ENCODE measurements at regions not wholly inside any gene's neighbourhood (a gene's known extent, or its start where the extent isn't known, plus 50 kb on each side); places are given as distances from the start of the nearest gene placed in this dataset.
"Not testable (repeated sequence)": the region's sequence is repeated elsewhere in the genome, so short reads cannot be mapped to it uniquely, and the experiment has no call there.

DNA sequence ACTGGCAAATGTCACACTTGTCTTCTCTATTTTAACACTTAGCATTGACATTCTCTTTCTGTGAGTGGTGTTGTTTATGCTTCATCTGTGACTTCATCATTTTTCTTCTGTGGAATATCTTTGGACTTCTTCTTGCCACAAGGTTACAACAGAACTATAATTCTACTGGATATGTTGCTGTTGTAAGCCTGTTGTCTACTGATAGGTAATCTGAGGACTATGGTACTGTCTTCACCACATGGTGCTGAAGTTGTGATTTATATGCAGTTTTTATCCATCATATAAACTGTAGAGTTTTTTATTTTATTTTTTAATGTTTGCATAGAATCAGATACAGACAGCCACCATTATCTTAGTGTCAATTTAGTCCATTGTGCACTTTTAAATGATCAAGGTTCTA, 622.2 kb upstream of the CNTN5 start:
- no peak for DNase-seq (ENCODE audit: low spot score)

DNA sequence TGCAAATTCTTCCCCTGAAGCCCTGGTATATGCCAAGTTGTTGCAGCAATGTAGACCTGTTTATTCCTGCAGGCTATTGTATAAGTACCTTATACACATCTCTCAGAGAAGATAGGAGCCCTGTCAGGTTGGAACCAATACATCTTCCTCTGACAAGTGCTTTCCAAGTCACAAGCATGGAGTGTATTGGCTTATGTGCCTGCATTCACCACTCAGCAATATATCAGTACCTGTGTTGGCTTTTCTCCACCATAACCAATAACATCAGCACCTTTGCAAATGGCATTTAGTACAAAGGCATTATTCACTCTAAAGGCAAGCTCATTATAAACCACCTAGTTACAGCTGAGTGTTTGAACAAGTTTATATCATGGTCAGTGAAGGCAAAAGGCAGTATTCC, 611.7 kb upstream of the CNTN5 start:
- no peak for DNase-seq (ENCODE audit: low spot score)

DNA sequence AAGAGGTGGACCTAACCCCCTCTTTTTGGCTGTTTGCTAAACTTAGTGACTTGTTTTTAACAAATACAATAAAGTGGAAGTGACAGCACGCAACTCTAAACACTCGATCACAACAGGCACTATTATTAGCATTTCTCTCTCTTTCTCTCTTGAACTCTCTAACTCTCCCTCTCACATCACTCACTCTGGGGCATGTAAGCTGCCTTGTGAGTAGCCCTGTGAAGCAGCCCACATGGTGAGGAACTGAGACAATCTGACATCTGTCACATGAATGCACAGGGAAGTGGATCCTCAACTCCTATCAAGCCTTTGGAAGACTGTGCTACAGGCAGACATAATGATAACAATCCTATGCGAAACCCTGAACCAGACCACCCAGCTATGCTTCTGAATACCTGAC, 609.0 kb upstream of the CNTN5 start:
- DNase-seq (ENCODE audit: low spot score) = no peak

DNA sequence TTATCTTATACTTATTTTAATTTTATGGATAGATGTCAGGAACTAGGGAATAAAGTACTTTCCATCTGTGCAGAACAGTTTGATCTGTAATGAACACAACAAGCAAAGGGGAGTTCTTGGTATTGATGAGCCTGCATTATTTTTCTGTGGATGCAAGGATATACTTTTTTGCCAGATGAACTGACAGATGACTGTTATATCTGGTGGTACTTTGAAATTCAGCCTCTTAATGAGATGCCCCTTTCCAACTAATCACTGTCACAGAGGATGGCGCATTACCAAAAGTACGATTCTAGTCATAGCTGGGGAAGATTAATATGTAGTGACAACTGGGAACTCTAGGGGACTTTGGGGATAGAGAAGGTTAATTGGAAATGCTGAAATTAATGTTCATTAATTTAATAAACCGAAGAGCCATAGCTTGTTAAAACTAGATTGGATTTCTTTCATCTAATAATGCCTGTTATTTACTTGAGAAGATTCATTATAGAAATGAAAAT, 603.4 kb upstream of the CNTN5 start:
- DNase-seq (ENCODE audit: low spot score) = no peak

DNA sequence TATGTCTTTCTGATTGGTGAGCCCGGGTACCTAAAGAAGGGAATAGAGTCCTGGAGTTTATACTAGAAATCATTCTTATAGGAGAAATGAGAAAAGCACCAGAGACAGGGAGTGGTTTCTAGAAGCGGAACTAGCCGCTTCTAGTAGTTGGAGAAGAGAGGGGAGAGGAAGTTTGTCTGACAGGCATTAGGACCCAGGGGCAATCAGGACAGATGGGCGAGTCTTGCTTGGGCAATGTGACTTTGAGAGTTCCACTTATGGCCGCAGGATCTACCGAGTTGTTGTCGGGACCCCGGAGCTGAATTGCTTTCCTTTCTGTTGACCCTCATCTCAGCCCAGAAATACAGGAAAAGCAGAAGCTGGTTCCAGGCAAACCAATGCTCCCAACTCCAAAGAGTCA, 596.8 kb upstream of the CNTN5 start:
- DNase-seq (ENCODE audit: low spot score) = no peak

DNA sequence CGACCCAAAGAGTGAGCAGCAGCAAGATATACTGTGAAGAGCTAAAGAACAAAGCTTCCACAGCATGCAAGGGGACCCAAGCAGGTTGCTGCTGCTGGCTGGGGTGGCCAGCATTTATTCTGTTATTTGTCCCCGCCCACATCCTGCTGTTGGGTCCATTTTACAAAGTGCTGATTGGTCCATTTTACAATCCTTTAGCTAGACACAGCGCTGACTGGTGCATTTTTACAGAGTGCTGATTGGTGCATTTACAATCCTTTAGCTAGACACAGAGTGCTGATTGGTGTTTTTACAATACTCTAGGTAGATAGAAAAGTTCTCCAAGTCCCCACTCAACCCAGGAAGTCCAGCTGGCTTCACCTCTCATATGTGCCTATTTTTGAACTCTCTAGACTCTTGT, 596.0 kb upstream of the CNTN5 start:
- DNase-seq (ENCODE audit: low spot score) = not testable (repeated sequence)

DNA sequence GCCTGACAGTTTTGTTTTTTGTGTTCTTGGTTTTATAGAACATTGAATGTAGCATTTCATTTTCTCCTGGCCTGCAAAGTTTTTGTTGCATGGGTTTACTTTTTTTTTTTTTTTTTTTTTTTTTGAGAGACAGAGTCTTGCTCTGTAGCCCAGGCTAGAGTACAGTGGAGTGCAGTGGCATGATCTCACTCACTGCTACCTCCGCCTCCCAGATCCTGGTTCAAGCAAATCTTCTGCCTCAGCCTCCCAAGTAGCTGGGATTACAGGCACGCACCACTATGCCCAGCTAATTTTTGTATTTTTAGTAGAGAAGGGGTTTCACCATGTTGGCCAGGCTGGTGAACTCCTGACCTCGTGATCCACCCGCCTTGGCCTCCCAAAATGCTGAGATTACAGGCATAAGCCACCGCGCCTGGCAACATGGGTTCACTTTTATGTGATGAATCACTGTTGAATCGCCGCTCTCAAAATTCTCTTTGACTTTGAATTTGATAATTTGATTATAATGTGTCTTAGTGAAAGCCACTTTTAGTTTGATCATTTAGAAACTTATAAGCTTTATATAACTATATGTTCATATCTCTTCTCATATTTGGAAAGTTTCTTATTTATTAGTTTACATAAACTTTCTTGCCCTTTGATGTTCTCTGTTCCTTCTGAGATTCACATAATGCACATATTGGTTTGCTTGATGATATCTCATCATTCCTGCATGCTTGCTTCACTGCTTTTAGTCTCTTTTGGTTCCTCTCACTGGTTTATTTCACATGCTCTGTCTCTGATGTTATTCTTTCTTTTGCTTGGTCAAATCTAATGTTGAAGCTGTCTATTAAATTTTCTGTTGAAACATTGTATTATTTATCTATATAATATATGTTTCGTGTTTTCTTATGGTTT, 589.0 kb upstream of the CNTN5 start:
- no peak for DNase-seq (ENCODE audit: low spot score)

DNA sequence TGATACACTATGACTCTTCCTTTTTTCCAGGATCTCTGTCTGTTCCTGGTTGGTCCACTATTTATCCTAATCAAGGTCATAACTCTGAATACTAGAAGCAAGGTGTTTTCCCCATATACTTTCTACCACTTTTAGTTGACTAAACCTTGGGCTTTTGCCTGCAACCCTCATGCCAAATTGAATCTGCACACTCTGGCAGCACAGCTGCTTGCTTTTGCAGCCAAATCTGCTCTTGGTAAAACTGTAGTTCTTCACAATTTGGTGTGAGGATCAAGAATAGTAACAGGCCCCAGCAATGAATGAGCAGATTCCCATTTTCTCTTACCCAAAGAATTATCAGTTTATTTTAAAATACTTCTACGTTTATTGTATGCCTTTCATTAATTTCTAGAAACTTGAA, 586.5 kb upstream of the CNTN5 start:
- DNase-seq (ENCODE audit: low spot score) = no peak

DNA sequence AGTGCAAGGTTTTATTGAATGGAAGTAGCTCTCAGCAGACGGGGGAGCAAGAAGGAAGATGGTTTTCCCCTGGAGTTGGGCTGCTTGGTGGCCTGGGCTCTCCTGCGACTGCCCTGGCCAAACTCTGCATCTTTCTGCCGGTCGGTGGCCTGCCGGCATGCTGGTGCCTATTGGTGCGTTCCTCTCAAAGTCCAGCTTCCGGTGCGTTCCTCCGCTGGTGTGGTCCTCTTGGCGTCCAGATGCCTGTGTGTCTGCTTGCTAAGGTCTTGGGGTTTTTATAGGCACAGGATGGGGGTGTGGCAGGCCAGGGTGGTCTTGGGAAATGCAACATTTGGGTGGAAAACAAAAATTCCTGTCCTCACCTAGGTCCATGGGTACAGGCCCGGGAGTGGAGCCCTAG, 567.4 kb upstream of the CNTN5 start:
- DNase-seq (ENCODE audit: low spot score) = no peak

DNA sequence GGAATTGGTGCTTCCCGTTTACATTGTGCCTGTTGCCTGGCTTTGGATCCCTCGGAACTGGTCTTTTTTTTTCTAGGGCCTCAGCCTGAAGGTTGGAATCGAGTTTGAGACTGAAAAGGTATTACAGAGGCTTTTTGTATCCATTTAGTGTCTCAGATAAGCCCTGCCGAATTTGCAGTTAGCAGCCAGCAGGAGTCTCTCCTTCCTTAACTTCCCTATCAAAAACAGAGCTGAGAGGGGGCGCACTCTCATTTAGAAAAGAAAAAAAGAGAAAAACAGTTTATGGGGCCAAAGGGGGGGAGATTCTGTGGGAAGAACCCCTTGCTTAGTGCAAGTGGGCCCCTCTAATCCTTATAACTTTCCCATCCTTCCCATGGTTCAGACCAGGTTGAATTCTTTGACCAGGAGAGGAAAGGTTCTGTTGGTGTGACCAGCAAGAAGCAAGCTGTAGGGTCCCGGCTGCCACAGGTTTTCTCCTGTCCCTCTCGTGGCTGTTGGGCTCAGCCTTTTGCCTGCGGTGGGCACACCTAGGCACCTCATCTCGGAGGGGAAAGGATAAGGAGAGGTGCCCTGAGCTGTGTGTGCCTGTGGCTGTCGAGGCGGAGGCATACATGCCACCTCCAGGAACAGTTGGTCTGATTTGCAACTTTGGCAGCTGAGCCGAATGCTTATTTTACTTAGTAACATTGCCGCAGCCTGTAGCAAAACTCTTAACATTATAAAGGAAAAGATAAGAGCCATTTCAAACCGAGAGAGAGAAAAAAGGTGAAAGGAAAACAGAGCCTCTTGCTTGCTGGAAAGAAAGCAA, 565.0 kb upstream of the CNTN5 start:
- no peak for DNase-seq (ENCODE audit: low spot score)

DNA sequence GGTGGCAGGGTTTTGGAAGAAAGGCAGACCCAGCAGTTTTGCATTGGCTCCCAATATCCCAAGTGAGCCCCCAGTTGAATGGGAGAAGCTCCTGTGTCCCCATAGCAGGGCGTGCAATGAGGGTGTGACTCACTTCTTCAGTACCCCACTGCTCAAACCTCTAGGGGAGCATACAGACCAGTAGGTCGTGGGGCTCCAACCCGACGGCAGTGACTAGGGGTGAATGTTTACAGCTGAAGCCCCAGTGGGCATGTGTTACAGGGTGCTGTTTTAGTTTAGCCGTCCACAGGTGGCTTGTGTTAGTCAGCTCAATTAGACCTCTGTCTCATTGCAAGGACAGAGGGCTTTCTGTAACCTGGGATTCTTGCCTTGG, 564.5 kb upstream of the CNTN5 start:
- DNase-seq (ENCODE audit: low spot score) = no peak

DNA sequence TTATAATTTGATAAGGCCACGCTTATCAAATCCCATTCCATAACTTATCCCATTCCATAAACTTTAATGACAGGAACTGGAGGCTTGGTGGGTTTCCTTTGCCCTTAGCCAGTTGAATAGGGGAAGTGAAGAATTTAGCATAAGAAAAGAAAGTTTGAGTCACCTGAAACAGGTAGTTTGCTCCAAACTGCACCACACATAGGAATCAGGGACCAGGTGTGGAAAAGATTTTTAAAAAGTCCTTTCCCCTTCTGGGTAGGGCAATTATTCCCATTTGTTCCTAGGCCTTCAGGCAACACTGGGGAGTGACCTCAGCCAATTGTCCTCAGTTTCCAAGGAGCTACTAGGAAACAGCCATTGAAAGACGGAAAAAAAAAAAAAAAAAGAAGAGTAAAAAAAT, 525.7 kb upstream of the CNTN5 start:
- no peak for DNase-seq (ENCODE audit: low spot score)

DNA sequence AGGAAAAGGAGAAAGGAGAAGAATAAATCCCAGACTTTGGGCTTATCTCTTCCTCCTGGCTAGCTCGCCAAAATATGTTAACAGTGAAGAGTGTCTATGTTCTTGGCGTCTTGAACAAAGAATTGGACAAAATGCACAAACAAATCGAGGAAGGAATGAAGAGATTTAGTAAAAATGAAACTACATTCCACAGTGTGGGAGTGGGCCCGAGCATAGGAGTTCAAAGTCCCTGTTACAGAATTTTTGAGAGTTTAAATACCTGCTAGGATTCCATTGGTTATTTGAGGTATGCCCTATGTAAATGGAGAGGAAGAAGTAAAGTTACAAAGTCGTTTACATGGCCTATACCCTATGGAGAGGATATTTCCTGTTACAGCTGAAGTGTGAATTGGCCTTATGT, 525.1 kb upstream of the CNTN5 start:
- no peak for DNase-seq (ENCODE audit: low spot score)

DNA sequence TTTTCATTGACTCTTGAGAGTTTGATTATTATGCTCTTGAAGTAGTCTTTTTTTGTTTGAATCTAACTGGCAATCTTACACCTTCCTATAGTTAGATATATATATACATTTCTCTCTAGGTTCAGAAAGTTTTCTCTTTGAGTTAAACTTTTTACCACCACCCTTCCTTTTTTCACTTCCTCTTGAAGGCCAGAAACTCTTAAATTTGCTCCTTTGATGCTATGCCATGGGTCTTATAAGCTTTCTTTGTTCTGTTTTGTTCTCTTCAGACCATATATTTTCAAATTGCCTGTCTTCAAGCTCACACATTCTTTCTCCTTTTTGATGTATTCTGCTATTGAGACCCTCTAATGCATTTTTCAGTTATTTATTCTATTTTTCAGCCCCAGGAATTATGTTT, 513.5 kb upstream of the CNTN5 start:
- DNase-seq (ENCODE audit: low spot score) = no peak

DNA sequence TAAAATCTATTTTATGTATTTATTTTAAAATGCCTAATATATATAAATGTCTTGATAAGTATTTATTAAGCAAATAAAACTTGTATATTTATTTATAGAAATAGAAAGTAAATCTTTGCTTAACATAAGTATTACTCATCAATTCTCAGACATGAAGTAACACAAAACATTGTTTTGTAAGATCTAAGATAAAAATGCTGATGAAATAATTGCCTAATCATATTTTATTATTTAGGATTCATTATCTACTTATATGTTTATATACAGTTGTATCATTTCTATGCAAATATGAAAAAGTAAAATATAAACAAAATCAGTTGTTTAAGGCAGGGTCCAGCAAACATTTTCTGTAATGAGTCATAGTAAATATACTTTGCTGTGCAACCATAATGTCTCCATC, 507.8 kb upstream of the CNTN5 start:
- DNase-seq (ENCODE audit: low spot score) = no peak

DNA sequence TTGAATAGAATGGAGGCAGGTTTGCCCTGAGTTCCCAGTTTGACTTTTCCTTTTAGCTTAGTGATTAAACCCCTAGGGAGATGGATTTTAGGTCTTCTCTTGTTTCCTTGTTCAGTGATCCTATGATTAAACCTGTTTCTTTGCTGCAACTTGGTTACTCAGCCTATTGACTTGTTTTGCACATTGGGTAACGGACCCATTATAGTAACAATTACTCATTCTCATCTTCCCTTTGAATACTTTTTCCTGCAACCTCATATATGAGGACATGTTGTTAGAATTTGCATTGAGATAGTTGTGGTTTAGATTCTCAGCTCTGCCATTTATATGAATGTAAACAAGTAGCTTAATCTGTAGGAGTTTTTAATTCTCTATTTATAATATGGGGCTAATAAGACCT, 489.2 kb upstream of the CNTN5 start:
- no peak for DNase-seq (ENCODE audit: low spot score)

DNA sequence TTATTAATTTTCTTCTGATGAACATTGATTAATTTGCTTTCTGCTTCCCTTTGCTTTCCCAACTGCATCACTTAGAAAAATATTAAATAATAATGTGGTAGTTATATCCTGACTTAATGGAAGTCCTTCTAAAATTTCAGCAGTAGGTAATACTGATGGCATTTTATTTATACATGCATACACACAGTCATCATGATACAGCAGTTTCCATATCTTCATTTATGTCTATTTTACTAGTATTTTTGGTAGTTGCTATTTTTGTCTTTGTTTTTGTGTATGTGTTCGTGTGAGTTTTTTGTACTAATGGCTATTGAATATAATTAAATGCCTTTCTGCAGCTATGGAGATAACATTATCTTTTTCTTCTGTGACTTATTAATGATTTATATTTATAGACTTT, 484.7 kb upstream of the CNTN5 start:
- no peak for DNase-seq (ENCODE audit: low spot score)

DNA sequence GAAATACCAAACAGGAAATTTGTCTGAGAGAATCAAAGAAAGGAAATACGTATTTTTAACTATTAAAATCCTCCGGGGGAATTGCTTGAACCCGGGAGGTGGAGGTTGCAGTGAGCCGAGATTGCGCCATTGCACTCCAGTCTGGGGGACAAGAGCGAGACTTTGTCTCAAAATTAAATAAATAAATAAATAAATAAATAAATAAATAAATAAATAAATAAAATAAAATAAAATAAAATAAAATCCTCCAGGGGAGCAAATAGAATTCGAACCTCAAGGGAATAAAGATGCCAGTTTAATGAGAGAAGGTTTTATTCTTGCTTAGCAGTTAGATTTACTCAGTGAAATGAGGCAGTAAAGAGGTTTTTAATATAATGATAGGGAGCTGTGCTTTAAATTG, 482.4 kb upstream of the CNTN5 start:
- DNase-seq (ENCODE audit: low spot score) = not testable (repeated sequence)

DNA sequence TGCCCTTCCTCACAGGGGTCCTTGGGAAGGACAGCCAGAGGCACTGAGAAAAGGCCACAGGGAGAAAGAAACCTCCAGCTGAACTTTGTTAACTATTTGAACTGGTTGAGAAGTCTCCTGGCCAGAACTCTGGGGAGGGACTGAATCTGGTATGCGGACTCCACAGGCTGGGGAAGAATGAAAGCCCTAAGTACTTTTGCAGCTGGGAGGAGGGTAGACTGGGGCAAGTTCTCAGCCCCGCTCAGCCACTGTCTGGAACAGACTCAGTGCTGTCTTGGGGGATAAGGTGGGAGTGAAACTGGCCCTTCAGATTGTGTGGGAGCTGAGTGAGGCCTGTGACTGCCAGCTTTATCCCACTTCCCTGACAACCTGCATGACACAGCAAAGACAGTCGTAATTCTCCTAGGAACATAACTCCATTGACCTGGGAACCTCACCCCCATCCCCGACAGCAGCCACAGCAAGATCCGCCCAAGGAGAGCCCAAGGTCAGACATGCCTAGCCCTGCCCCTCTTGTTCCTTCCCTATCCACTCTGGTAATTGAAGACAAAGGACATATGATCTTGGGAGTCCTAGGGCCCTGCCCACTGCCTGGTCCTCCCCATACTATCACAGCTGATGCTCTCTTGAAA, 475.1 kb upstream of the CNTN5 start:
- no peak for DNase-seq (ENCODE audit: low spot score)

DNA sequence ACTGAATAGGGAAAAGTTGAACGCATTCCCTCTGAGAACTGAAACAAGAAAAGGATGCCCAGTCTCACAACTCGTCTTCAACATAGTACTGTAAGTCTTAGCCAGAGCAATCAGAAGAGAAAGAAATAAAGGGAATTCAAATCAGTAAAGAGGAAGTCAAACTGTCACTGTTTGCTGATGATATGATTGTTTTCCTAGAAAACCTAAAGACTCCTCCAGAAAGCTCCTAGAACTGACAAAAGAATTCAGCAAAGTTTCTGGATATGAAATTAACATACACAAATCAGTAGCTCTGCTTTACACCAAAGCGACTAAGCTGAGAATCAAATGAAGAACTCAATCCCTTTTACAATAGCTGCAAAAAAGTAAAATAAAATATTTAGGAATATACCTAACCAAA, 471.2 kb upstream of the CNTN5 start:
- DNase-seq (ENCODE audit: low spot score) = no peak

DNA sequence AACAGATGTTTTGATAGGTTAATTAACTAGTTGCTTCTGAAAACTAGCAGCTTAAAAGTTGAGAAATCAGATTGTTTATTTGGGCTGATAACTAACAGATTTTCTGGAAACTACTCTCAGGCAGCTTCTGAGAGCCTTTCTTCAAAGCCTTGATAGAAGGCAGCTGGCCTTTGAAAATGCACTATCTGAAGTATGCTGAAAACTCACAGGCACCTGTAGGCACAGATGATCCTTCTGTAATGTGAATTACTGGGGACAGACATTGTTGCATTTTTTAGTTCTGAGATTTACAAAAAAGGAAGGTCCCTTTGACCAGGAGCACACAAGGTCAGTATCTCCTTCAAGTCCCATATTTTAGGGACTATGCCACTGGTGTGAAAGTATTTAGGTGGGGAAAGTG, 460.8 kb upstream of the CNTN5 start:
- no peak for DNase-seq (ENCODE audit: low spot score)

DNA sequence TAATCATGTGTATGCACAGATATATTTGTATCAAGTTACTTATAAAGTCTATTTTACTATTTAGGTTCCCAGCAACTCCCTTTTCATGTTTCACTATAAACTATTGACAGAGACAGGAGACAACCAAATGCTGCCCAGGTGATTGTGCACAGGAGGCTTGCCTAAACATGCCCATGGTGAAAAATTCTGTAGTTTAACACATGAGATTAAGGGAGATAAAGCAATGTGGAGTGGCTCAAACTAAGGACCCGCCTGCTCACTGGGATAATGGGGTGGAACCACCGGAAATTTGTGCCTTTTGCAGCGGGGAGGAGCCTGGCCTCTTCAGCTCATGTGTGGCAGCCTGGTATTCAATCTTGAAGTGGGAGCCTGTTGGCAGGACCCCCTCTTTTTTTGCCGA, 459.5 kb upstream of the CNTN5 start:
- DNase-seq (ENCODE audit: low spot score) = no peak

DNA sequence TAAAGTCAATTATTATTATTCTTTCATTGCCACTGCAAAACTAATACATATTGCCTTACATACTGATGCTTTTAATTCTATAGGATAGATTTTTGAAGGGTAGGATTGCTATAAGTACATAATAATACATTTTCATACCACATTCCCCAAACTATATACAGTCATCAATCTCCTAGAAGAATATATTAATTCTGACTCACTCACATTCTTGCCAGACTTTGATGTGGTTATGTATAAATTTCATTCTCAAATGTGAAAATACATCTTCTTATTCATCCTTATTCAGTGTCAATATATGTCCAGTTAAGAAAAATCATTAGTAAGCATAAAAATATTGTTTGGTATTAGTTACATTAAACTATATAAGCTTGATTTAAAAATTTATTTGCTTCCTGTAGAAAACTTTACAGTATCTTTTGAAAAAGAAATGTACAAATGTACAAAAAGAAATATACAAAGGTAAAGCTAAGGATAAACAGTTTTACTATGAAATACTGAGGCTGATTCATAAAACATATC, 458.8 kb upstream of the CNTN5 start:
- no peak for DNase-seq (ENCODE audit: low spot score)

Data from hematopoietic multipotent progenitor cell treated with erythropoietin and hydrocortisone succinate and interleukin-3 and kit ligand, for 15 days (in vitro differentiated cells).